GM19468 (cell line): ENCODE measurements at regions not wholly inside any gene's neighbourhood (a gene's known extent, or its start where the extent isn't known, plus 50 kb on each side); places are given as distances from the start of the nearest gene placed in this dataset.
"Not testable (repeated sequence)": the region's sequence is repeated elsewhere in the genome, so short reads cannot be mapped to it uniquely, and the experiment has no call there.

Experiments used
- ATAC-seq: cut with Tn5 transposase; IDR thresholded peaks from one replicate; pipeline ENCODE4 v1.9.1; 2021; ENCODE audit warnings: mild to moderate bottlenecking, moderate library complexity, moderate number of reproducible peaks; ENCODE audit not compliant: unreplicated experiment; ENCODE audit errors: extremely low read depth

GRCh38 chr14:106703651-106704050, 1177.3 kb downstream of the TMEM121 start:
- ATAC-seq: not testable (repeated sequence)

GRCh38 chr14:106706488-106706887, 1180.1 kb downstream of the TMEM121 start:
- ATAC-seq: not testable (repeated sequence)

- not testable (repeated sequence) for ATAC-seq
Measured at GRCh38 chr14:106710187-106710586, 1183.8 kb downstream of the TMEM121 start.

GRCh38 chr14:106712513-106712912, 1186.1 kb downstream of the TMEM121 start:
- ATAC-seq: not testable (repeated sequence)

- ATAC-seq: not testable (repeated sequence)
Measured at GRCh38 chr14:106714446-106715428, 1188.4 kb downstream of the TMEM121 start.

GRCh38 chr14:106717544-106717943, 1191.2 kb downstream of the TMEM121 start:
- not testable (repeated sequence) for ATAC-seq

GRCh38 chr14:106719880-106720279, 1193.5 kb downstream of the TMEM121 start:
- not testable (repeated sequence) for ATAC-seq

GRCh38 chr14:106721926-106722325, 1195.5 kb downstream of the TMEM121 start:
- ATAC-seq: not testable (repeated sequence)

- not testable (repeated sequence) for ATAC-seq
Measured at GRCh38 chr14:106722813-106723687, 1196.7 kb downstream of the TMEM121 start.

GRCh38 chr14:106727962-106728361, 1201.6 kb downstream of the TMEM121 start:
- not testable (repeated sequence) for ATAC-seq

GRCh38 chr14:106728611-106729010, 1202.2 kb downstream of the TMEM121 start:
- no peak for ATAC-seq

GRCh38 chr14:106729551-106729950, 1203.2 kb downstream of the TMEM121 start:
- no peak for ATAC-seq

- no peak for ATAC-seq
Measured at GRCh38 chr14:106733771-106734170, 1207.4 kb downstream of the TMEM121 start.

GRCh38 chr14:106737021-106737420, 1210.6 kb downstream of the TMEM121 start:
- no peak for ATAC-seq

- no peak for ATAC-seq
Measured at GRCh38 chr14:106738075-106738474, 1211.7 kb downstream of the TMEM121 start.

GRCh38 chr14:106738598-106739258, 1212.3 kb downstream of the TMEM121 start:
- not testable (repeated sequence) for ATAC-seq

- peak; percentile 56 for ATAC-seq
Measured at GRCh38 chr14:106741086-106741827, 1214.9 kb downstream of the TMEM121 start.

- not testable (repeated sequence) for ATAC-seq
Measured at GRCh38 chr14:106745016-106745767, 1218.8 kb downstream of the TMEM121 start.

GRCh38 chr14:106750089-106750488, 1223.7 kb downstream of the TMEM121 start:
- not testable (repeated sequence) for ATAC-seq
